ENCODE measurements at regions not wholly inside any gene's neighbourhood (a gene's known extent, or its start where the extent isn't known, plus 50 kb on each side); places are given as distances from the start of the nearest gene placed in this dataset.
A peak's percentile ranks its signal among the peaks of the same experiment; 100 is the strongest.
"Not testable (repeated sequence)": the region's sequence is repeated elsewhere in the genome, so short reads cannot be mapped to it uniquely, and the experiment has no call there.

DNA sequence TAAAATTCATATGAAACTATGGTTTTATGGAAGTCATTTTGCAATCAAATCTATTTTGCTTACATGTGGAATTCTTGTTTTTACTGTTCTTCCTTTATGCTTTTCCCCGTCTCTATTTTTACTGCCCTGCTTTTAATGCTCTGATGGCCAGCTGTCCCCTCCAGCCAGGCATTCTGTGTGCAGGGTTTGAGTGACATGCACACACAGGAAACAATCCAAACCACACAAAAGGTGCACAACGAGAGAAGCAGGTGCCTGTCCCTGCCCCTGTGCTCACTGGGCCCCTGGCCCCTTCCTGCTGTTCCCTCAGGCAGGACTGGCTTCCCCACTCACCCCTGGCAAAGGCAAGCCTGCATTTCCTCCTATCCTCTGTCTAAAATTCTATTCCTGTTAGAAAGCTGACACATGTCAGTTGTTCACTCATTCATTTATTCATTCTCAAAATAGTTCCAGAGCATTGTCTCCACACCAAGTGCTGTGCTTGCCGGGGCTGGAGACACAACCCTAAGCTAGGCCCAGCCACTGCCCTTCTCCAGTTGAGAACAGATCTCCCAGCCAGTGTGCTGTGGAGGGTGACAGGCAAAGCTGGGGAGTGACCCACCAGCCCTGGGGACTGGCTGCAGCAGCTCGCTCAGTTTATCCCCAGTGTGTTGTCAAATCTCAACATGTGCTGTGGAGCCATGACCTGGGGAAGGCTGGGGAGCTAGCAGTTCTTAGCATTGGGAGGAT is 346.3 kb downstream of the FBXW7 start:
- DNase-seq = no peak

DNA sequence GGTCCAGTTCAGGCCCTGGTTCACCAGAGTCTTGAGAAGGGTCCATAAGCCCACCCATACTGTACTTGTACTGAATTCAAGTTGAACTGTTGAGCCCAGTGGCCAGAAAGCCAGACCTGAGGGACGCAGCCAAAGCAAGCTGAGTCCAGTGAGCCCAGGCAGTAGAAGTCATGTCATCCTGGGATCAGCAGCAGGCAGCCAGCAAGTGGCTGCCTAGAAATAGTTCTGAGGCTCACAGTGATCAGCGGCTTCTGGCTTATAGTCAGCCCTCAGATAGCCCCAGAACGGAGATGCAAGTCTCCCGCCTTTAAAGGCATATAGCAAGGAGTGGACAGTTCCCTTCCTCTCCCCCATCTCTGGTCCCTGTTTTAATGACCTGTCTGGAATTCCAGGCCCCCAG is 347.1 kb downstream of the FBXW7 start:
- no peak for DNase-seq

DNA sequence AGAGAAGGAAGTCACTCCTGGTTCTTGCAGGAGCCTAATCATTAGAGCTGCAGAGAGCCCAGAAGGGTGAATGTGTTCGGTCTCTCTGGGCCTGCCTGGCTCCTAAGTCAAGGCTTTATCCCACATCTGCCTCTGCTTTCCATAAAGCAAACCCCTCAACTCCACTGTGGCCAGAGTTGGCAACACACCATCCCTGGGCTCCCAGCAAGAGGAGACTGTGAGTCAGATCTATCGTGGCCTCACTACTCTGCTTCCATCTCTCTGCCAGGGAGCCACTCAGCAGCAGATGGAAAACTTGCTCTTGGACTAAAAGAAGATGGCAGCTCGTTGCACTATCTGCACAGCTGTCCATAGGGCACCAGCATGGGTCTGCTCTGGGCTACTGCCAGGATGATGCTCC is 348.2 kb downstream of the FBXW7 start:
- DNase-seq = peak; percentile 13

DNA sequence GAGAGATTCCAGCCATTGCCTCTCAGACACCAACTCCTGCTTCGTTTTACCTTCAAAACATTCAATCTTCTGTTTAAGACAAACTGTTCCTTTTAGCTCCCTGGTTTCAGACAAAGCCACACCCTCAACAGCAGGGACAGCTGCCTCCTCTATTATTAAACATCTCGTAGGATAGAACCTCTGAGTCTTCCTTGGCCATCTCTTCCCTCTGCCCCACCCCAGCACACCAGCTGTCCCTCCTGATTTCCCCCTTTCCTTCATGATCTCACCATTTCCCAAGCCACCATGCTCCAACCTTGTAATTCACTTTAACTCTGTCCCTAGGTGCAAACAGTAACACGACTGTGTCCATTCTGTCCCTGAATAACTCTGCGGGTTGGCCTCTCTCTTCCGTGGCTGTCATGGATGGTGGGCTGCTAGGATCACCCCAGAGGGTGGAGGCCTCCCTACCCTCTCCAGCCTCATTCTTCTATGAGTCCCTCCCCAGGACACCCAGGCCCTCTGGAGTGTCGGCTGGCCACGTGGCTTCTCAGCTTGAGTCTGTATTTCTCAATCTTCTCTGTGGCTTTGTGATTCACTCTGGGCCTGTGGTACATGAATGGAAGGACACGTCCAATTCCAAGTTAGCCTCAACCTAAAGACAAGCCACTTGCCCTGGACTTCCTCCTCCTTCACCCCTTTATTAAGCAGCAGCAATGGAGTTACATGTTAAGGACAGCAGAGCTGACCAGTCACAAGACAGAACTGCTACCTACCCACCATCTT is 349.9 kb downstream of the FBXW7 start:
- no peak for DNase-seq

DNA sequence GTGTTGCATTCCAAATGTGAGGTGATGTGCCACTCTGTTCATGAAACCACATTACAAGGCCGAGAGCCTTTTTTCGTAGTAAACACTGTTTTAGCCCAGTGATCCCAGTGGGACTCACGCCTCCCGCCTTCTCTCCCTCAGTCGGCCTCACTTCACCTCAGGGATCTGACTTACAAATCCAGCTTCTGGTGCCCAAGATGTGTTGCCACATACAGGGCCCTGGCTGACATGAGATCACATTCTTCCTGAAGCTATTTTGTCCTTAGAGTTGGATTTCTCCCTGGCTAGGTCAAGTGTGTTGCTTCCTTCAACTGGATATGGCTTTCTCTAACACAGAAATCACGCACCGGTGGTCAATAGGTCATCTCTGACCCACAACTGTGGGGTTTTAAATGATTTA is 354.7 kb downstream of the FBXW7 start:
- DNase-seq = no peak

DNA sequence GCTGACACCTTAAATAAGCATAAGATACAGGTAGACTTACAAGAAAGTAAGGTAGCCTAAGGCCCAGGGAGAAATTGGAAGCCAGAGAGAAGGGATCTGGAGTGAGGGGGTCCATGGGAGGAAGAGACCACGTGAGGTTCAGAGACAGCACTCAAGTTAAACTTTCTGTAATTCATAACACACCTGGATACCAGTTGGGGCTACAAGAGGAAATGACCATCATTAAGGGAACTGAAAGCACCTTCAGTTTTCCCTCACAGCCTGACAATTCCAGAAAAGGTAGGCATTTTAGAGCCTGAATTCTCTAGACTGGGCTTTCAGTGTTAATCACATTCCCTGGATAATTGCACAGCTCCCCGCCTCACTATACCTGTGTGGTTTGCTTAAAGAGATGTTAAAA is 355.5 kb downstream of the FBXW7 start:
- DNase-seq = no peak

DNA sequence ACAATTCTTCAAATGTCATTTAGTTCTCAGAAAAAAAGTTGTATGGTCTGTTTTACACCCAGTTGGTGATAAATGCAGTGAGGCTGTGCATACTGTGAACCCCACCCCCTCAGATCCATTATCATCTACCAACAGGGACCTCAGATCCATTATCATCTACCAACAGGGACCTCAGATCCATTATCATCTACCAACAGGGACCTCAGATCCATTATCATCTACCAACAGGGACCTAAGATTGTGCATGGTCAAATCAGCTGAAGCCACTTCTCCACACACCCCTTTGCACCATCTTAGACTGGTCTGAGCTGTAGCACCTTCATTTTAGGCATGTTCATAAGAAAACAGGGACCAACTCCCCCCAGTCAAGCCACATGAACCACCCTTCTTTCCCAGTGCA is 358.4 kb downstream of the FBXW7 start:
- not testable (repeated sequence) for DNase-seq

DNA sequence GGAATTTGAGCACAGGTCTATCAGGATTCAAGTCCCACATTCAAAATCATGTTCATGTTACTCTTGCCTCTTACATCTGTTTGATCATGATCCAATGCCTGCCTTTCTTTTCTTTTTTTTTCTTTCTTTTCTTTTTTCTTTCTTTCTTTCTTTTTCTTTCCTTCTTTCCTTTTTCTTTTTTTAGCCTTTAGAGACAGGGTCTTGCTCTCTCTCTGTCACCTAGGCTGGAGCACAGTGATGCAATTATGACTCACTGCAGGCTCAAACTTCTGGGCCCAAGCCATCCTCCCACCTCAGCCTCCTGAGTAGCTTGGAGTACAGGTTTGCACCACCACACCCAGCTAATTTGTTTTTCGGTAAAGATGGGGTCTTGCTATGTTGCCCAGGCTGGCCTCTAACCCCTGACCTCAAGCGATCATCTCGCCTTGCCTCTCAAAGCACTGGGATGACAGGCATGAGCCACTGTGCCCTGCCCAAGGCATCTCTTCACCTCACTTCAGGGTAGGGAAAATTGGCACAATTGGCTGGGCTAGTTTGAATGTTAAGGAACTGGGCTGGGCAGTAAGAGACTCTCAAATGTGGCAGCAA is 359.2 kb downstream of the FBXW7 start:
- no peak for DNase-seq

DNA sequence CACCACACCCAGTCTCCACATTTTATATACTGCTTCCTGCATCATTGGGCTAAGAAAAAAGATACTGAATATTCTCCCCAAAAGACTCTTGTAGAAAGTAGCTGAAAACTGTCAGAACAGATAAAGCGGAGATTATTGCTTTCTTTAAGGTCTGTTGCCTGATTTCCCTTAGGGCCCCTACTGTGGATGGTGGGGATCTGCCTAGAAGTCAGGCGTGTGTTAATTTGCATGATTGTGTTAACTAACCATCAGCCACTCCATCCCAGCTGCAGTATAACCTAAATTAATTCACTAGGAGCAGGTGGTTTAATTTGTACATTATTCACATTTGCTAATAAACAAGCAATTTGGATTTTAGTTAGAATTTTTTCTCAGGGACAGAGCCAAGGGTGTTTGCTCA is 360.3 kb downstream of the FBXW7 start:
- DNase-seq = no peak

DNA sequence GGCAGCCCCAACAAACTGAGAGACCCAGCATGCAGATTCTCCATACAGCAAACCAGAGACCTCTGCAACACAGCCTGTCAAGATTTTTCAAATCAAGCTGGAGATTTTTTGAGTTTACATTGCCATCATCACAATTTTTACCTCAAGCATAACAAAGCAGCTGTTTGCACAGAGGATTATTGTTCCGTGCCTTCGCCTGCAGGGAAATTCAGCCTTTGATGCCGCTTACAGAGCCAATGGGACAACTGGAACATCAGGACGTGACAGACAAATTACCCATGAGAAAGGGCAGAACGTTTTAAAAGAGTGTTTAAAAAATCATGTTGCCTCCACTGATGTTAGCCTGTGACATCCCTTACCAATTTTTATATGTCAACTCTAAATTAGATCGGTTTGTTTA is 363.7 kb downstream of the FBXW7 start:
- no peak for DNase-seq

DNA sequence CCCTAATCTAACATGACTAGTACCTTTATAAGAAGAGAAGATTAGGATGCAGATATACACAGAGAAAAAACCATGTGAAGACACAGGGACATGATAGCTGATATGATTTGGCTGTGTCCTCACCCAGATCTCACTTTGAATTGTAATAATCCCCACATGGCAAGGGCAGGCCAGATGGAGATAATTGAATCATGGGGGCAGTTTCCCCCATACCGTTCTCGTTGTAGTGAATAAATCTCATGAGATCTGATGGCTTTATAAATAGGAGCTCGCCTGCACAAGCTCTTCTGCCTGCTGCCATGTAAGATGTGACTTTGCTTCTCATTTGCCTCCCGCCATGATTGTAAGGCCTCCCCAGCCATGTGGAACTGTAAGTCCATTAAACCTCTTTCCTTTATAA is 364.3 kb downstream of the FBXW7 start:
- no peak for DNase-seq

DNA sequence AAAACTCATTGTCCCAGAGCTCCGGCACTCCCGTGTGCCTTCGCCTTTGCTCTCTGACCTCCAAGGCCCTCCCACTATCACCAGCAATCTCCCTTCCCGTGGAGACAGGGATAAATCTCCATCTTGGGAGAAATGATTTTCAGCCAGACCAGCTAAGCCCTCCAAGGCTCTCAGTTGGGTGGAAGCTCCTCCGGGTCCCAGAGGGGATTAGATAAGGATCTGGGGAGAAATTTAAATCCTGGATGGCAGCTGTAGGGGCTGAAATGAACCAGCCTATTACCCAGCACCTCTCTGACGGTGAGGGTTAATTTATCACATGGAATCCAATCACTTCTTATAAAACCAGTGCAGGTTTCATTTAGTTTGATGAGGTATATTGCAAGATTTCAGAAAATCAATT is 366.2 kb downstream of the FBXW7 start:
- DNase-seq = no peak

DNA sequence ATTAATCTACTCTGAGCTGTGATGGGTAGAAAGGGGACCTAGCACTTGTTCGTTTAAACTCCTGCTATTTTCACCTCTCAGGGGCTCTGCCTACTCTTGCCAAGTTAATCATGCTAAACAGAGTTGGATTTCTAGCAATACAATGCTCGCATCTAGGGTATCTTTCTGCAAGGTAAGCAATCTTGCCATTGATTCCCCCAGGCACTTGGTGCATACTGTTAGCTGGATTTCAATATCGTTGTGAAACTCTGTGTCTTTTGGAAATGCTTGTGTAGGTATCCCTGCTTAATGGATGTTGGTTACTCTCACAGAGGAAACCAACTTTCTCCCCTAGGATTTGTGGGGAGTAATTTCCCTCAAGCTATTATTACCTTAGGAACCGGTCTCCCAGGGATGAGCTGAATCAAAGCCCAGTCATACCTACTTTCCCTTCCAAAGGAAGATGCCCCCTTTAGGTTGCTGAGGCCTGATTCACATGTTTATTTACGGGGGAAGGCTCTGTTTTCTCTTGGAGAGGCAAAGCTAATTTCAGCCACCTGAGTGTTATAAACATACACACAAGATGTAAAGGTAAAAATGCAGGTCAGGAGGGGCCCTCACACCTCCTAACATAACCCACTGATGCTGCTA is 366.8 kb downstream of the FBXW7 start:
- DNase-seq = no peak

DNA sequence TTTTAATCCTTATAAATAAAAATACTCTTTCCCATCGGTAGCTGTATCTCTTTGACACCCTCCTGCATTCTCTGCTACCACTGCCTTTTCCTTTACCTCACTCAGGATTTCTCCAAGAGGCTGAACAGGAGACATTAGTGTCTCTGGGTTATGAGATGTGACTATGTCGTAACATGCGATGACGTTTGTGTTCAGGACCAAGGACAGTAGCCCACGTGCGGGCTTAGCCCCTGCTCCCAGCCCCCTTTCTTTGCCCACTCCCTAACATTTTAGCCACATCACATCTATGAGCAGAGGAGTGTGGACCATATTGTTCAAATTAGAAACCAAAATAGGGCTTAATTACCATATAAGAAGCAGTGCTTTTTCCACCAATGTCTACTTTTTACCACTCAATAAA is 369.3 kb downstream of the FBXW7 start:
- DNase-seq = peak; percentile 9

DNA sequence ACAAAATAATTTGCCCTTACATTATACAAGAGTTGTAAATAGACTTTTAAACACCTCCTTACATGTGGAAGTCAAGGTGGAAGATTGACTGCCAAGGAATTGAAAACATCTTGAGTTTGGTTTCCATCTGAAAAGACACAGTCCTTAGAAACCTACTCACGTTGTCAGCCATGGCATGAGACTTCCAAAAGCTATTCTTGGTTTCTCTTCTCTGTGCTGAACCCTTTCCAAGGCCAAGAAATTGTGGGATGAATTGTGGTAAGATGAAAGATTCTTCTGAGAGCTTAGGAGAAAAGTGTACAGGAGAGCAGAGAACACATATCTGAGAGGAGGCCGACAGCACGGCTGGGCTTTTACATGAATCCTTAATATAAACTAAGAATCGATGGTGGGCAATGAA is 370.0 kb downstream of the FBXW7 start:
- no peak for DNase-seq

DNA sequence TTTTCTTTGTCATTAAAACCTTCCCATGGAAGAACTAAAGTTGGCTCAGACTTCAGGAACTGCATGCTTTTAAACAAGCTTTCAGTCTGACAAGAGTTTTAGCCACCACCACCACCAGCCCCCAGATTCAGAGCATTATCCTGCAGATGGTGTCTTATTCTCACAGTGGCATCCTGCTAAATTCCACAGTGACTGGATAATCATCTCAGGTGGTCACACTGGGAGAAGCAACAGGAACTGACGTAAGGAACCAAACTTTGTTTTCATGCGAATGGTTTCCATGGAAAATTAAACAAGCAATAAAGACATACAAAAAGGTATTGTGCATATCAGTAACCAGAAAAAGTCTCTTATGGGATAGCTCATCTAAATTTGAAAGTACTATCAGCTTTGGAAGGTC is 370.7 kb downstream of the FBXW7 start:
- DNase-seq = peak; percentile 7

DNA sequence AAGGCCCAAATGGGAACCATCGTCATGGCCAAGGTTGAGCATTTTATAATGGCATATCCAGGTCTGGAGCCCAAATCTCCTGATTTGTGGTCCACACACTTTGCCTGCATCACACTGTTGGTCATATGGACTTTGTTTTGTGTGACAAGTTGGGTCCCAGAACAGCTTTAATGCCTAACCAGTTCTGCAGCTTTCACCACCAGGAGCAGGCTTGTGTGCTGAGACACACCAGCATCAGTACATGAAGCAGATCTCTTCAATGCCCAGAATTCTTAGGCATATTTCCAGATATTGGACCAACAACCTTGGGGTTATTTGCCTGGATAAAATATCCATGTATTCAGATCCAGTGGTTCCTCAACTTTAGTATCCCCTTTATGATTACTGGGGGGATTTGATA is 371.3 kb downstream of the FBXW7 start:
- no peak for DNase-seq

DNA sequence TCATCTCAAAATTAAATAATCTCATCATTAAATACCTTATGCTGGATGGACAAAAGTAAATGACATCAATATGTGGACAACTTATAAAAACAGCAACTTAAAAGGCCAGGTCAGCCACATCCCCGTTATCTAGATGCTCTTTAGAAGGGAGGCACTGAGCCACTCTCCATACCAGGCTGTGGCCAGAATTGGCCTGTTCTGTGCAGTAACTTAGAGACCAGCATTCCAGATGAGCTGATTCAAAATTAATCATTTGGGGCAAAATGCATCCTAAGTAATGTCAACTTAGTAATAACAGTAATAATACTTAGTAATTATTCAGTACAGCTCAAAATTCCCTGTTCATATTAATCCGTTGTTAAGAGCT is 373.6 kb downstream of the FBXW7 start:
- no peak for DNase-seq

DNA sequence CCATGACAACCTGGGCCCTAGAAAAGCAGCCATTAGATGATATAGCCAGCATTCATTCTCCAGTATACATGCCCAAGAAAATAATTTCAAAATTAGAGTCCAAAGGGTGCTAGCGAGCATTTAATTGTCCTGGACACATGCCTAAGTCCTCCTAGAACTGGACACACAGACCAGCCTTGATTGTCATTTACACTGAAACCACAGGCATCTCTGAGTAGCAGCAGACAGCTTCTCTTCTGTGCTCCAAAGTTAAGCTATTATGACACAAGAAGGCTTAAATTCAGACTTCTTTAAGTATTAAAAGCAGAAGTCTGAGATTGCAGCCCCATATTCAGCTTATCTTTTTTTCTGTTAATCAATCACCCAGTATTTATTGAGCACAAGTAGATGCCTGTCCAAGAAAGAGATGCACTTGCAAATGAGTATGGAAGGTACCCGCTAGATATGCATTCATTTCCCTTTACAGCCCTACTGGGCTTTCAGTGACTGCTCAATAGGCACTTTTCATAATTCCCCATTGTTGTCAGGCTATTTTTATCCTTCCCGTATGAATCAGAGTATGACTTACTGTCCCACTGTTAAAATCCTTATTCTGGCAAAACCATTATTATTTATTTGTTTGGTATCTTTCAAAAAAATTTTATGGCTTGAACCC is 374.1 kb downstream of the FBXW7 start:
- no peak for DNase-seq

DNA sequence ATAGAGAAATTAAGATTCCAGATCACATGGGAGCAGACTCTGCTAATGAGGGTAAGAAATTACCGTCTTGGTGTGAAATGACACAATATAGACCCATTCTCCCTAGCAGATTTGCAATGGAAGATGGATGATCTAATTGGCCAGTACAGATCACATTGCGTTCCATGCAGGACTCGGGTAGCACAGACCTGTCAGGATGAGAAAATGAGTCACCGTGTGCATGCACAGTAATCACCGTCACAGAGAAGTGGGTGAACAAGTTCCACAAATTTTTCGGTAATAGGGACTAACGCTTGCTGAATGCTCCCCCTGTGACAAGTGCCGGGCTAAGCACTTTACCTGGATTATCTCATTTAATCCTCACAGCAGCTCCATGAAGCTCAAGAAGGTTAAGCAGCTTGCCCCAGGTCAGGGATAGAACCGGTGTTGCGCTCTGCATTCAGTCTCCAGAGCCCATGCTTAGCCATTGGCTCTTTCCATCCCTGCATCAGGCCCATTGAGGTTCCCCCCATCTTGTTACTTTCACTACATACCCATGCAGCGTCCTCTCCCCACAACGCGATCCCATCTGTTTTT is 375.6 kb downstream of the FBXW7 start:
- DNase-seq = no peak

DNA sequence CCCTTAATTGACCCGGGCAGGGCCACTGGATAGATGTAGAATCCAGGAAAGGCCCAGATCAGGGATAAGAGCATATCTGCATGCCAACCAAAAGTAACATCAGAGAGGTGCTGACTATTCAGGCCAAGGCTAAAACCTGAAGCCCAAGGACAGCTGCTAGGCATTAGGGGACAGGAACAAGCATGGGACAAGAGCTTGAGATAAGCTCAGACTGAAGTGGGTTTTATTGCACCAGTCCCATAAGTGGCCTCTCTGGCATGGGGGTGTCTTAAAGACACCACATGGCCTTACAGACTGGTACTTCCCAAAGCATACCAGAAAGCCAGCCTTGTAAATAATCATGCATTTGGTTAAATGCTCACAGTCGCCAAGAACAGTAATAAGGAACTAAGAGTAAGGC is 376.1 kb downstream of the FBXW7 start:
- DNase-seq = no peak

DNA sequence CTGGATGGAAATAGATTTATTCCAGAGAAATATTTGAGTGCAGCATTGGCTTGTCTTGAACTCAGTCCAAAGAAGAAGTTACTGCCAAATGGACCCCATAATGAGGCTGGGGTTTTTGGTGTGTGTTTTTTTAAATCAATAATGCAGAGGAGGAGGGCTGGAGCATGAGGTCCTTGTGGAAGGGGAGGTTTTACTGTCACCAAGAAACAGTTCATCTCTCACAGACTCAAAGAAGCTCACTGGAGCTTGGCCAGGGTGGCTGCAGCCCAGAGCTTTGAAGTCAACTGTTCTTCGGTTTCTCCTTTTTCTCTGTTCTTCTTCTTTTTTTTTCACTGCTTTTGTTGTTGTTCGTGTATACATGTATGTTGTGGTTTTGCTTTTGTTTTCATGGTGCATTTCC is 377.7 kb downstream of the FBXW7 start:
- DNase-seq = no peak

DNA sequence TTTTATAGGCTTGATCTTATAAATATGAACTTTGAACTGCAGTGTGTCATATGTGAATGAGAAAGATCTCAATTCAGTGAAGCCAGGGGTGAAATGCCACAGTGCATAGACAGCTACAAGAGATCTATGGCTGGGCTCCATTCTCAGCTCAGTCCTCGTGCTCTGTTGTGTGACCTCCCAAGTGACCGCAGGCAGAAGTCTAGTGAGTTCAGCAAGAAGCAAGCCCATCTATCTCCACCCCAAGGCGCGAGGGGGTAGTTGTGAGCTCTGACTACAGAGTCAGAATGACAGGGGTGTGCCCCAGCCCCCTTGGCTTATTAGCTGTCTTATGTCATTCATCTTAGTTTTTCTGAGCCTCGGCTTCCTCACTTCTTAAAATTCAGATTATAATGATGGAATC is 378.3 kb downstream of the FBXW7 start:
- no peak for DNase-seq
